HG02678 (cell line): ENCODE measurements at regions not wholly inside any gene's neighbourhood (a gene's known extent, or its start where the extent isn't known, plus 50 kb on each side); places are given as distances from the start of the nearest gene placed in this dataset.

ENCODE experiments used
- ATAC-seq: cut with Tn5 transposase; IDR thresholded peaks from one replicate; pipeline ENCODE4 v1.9.1; 2021; ENCODE audit warnings: mild to moderate bottlenecking, moderate library complexity; ENCODE audit not compliant: unreplicated experiment

DNA sequence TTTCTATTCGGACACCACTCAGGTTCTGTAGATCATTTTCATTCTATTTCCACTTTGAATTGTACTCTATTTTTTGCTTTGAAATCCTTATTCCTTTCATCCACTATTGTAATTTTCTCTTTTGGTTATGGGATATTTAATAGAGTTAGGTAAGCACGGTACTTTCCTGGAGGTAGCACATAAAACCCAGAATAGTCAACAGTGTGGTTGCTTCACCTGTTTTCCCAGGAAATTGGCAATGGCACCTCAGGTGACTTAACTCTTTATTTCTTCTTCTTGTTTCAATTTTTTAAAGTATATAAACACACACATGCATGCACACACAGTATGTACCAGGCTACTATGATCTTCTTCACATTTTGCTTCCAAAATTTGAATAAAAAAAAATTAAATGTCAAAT lies 682.0 kb upstream of the TMEFF2 start:
- no peak for ATAC-seq

DNA sequence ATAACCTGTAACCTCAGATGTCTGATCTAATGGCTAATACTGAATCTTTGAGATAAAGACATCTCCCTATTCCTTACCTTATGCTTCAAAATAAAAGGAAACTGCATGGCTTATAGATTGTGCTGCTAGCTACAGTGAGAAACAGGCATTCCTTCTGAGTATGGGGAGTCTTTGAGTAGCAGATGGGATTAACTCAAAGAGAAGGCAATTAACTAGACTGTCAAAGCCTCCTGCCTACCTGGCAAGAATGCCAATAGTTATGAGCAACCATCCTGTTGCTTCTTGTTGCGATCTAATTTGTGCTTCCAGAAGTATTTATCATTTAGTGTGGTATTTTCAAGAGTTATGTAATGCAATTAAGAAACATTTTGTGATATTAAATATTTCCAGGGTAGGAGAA lies 660.0 kb upstream of the TMEFF2 start:
- no peak for ATAC-seq

DNA sequence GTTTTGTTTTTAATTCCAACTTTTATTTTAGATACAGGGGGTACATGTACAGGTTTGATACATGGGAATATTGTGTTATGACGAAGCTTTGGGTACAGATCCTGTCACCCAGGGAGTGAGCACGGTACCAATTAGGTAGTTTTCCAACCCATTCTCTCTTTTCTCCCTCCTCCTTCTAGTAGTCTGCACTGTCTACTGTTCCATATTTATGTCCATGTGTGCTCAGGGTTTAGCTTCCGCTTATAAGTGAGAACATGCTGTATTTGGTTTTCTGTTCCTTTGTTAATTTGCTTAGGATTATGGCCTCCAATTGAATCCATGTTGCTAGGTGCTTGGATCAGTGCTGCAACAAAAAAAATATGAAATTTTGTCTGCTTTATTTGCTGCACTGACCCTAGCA lies 659.3 kb upstream of the TMEFF2 start:
- no peak for ATAC-seq

DNA sequence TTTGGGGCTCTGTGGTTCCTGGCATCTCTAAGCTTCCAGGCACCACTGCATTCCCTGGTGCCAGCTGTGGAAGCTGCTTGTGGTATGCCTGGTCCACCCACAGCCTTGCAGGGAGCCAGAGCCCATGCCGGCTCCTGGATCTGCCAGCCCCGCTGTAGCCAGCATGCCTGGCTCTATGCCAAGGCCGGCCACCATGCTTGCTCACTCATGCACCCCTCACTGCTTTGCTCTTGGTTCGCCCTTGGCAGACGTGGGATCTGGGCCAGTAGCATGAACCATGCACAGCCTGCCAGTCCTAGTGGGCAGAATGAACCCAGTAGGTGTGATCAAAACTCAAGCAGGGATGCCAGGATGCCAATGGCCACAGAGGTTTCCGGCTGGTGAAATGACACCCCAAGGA lies 634.2 kb upstream of the TMEFF2 start:
- ATAC-seq = no peak

DNA sequence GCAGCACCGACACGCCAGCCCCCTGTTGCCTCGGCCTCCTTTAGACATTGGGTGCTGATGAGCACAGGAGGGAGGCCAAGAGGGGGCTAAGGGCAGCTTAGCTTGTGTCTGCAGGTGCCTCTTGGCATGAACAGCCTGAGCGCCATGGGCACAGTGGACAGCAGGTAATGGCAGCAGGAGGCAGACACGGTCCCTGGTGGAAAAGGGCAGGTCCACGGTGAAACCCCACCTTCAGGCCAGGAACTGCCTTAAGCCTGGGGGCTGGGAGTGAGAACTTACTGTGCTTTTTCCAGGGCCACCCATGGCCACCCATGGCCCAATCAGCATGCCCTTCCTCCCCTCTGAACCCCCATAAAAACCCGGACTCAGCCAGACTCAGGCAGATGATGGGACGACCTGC lies 633.4 kb upstream of the TMEFF2 start:
- ATAC-seq = no peak

DNA sequence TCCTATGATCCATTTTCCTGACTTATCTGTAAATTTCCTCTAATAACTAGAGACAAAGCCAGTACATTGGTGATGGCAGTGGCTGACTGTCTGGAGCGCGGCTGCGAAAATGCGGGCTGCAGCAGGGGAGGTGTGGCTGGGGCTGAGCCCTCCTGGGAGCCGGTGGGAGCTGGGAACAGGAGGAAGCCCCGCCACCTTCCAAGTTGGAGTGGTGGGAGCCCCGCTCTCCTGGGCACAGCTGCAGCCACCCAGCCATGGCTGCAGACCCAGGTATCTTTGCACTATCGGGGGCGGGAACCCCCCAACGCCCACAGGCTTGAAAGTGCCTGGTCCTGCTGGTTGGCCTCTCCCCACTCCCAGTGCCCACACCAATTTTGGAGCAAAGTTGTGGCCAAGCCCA lies 633.0 kb upstream of the TMEFF2 start:
- ATAC-seq = no peak

DNA sequence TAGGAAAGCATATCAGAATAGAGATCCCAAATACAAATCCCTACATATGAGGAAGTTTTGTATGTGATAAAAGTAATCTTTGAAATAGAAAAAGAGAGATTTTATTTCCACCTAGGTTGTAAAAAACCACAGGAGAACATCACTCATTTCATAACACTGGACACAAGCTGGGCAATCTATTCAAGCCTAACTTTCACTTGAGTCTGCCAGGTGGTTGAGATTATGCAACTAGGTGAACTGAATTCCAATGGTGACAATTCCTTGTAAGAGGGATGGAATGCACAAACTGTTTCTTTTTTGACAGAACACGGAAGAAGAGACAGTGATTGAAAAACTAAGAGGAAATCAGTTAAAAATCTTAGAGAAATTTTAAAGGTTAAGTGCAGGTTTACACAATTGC lies 619.6 kb upstream of the TMEFF2 start:
- no peak for ATAC-seq

DNA sequence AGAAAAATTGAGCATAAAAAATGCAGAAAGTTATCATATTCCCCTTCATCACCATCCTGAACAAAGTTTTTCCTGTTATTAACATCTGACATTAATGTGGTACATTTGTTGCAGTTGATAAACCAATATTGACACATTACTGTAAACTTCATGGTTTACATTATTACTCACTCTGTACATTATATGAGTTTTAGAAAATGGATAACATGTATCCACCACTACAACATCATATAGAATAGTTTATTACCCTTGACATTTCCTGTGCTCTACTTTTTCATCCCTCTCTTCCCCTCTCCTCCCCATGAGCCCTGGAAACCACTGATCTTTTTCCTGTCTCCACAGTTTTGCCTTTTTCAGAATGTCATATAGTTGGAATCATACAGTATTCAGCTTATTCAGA lies 618.6 kb upstream of the TMEFF2 start:
- no peak for ATAC-seq

DNA sequence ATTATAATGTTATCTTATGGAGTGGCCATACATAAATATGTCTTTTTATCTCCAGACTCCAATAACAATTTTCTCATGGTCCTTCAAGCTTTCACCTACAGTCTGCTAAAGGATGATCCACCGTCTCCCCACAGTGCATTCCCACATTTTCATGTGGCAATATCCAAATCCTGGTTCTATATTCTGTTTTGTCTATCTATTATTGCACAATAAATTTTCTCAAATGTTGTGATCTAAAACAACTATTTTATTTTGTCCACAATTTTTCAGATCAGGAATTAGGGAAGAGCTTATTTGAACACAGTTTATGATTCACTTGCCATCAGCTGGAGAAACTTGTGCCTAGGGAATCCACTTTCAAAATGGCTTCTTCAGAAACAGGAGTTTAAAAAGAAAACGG lies 614.4 kb upstream of the TMEFF2 start:
- ATAC-seq = no peak

DNA sequence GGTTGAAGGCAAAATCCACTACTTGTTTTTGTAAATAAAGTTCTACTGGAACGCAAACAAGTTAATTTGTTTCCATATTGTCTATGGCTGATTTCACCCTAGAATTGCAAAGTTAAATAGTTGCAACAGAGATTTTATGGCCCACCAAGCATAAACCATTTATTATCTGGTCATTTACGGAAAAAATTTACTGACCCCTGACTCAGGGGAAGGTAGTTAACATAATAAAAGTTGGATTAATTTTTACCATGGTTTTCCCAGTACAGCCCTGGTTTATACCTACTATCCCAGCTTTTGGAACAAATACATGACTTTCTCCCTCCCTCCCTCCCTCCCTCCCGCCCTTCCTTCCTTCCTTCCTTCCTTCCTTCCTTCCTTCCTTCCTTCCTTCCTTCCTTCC lies 588.9 kb upstream of the TMEFF2 start:
- no peak for ATAC-seq

DNA sequence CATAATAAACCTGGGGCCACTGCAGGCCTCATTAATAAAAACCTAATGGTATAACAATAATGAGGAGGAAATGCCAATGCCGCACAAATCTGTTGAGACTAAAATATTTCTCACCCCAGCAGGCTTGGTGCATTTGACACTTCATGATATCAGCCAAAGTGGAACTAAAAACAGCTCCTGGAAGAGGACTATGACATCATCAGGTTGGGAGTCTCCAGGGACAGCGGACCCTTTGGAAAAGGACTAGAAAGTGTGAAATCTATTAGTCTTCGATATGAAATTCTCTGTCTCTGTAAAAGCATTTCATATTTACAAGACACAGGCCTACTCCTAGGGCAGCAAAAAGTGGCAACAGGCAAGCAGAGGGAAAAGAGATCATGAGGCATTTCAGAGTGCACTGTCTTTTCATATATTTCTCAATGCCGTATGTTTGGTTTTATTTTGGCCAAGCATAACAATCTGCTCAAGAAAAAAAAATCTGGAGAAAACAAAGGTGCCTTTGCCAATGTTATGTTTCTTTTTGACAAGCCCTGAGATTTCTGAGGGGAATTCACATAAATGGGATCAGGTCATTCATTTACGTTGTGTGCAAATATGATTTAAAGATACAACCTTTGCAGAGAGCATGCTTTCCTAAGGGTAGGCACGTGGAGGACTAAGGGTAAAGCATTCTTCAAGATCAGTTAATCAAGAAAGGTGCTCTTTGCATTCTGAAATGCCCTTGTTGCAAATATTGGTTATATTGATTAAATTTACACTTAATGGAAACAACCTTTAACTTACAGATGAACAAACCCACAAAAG lies 580.9 kb upstream of the TMEFF2 start:
- no peak for ATAC-seq

DNA sequence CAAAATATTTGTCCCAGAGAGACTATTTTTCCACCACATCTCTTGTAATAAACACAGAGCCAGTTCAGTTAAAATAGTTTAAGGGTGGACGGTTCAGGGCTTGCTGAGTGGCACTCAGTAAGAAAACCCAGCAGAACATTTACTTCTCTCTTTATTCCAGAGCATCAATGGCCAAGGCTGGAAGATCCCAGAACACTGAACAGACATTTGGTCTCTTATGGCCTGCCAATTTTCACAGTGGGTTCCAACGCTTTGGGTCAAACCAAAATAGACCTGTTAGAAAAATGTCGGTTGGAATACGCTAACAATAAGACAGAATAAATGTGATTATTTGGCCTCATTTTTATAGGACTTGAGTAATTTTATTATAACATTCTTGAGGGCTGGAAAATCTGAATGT lies 580.3 kb upstream of the TMEFF2 start:
- no peak for ATAC-seq

DNA sequence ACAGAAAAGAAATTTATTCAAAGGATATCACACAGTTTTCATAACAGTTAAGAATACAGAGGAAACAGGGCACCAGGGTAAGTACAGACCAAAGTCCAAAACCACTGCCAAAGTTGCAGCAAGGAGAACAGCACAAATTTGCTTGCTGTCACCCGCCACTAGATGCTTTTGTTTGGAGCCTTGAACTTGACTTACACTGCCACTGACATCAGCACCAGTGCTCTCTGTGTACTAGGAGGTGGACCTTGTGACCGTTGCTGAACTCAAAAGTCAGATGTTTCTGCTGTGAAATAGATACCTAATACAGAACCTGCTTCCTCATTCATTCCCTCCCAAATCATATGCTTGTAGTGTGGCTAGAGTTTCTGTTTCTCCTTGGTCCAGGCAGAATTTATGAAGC lies 578.3 kb upstream of the TMEFF2 start:
- no peak for ATAC-seq

DNA sequence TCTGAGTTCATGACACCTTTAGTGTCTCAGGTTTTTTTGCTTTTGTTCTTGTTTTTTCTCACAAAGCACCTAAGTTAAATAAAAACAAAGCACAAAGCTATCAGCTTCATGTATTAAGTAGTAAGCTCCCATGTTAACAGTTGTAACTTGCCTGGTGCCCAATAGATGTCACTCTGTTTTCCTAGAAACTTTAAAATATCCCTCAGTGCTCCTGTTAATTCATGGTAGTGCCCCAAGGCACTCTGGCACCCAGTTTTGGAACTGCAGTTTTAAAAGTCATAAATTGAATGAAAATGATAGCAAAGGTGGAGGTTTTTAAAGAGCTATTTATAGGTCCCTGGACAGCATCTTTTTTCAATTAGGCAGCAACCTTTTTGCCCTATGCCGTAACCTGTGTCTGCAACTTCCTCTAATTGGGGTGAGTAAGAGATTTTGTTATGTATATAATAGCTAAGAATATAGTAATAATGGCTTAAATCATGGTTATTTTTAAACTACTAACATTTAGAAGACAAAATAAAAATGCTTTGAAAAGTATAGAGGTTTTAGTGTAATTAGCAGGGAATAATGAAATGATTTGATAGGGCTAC lies 555.0 kb upstream of the TMEFF2 start:
- ATAC-seq = no peak

DNA sequence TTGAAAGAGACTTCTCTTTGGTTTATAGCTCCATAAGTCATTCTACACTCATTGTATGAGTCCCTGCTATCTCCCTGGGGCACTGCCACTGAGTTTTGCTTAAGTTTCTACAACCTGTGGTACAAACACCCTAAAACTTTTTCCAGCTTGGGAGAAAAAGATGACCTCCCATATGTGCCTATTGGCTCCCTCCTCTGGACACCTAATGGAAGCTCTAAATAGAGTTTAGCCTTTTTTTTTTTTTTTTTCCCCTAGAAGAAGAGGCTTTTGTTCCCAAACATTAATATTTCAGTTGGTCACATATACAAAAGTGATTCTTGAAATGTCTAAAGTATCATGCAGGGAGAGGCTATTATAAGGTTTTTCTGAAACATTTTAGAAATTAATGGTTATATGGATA lies 547.2 kb upstream of the TMEFF2 start:
- no peak for ATAC-seq

DNA sequence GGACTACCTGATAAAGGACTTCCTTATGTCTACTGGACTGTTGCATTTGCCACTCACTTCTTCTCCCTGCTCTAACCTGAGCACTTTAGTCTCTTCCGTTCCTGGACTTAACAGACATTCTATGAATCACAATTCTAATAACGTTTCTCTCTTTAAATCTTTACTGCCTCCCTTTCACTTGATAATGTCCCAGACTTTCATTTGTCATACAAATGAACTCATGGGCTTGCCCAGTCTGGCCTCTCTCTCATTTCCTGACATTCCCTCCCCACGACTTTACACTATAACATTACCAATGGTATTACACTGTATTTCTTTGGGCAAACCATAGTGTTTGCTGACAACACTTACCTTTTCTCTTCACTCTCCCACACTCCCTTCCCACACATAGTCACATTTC lies 540.7 kb upstream of the TMEFF2 start:
- ATAC-seq = no peak

DNA sequence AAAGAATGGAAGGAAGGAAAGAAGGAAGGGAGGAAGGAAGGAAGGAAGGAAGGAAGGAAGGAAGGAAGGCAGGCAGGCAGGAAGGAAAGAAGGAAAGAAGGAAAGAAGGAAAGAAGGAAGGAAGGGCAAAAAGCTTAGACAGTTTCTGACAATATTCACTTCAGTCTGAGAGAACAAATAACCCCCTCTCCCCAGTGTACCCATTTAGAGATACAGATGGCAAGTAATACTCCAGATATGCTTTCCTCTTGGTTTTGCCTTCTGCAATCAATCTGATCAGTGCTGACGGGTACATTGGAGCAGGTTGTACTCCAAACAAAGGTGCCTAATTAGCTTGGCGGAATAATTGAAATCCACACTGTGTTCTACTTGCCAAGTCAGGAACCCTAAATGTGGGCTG lies 534.6 kb upstream of the TMEFF2 start:
- no peak for ATAC-seq

DNA sequence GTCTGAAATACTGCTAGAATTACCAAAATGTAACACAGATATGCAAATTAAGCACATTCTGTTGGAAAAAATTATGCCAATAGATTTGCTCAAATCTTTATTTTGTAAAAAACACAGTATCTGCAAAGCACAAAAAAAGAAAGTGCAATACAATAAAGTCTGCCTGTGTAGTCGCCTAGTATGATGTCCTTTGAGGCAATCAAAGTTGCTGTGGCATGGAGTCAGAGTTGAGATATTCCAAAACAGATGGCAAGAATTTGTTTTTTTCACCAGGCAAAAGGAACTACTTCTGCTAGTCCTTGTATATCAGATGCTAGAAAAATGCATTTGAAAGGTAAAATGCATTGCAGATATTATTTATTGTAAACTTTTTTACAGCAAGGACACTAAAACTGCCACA lies 531.3 kb upstream of the TMEFF2 start:
- ATAC-seq = no peak

DNA sequence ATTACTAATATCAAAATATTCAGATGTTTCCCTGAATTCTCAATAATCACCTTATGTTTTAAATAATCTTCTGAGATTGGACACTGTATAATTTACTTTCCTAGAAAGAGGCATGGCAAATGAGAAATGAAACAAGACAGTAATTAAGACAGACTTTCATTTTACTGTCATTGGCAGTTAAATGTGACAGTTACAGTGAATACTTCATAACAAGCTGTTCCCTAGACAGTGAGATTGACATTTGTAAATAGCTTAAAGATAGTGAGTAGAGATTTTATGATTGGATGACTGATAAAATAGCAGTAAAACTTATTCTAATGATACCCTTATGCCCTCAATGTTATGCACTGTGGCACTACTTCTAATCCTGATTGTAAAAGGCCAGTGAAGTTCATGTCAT lies 524.9 kb upstream of the TMEFF2 start:
- no peak for ATAC-seq

DNA sequence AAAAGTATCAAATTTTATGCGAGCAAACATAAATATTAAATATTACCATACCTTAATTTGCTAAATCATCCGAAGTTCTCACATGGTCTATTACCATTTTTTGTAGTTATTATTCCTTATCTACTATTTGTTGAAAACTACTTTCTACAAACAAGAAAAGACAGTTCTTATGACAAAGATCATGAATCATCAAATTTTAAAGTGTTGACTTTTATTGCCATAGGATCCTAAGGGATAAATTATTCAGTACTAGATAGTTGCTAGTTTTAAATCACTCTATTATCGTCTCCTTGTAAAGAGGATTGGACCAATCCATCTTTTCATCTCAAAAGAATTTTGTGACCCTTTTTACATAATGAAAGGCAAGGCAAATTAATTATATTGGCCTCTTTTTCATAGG lies 523.6 kb upstream of the TMEFF2 start:
- ATAC-seq = no peak

DNA sequence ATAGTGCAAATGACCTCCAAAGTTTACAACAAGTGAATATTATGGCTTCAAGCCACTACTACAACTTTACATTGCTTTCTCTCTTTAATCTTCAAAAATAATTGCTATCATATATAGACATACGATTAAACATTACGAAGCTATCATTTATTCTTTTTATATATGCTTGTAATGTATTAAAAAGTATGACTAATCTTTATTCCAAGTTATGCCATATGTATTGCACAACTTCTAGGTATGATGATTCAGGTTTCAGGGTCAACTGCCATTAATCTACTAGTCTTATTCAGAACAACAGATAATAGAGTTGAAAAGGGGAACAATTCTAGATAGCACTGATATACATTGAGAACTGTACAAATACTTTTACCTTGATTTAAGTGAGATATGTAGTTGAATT lies 506.2 kb upstream of the TMEFF2 start:
- no peak for ATAC-seq

DNA sequence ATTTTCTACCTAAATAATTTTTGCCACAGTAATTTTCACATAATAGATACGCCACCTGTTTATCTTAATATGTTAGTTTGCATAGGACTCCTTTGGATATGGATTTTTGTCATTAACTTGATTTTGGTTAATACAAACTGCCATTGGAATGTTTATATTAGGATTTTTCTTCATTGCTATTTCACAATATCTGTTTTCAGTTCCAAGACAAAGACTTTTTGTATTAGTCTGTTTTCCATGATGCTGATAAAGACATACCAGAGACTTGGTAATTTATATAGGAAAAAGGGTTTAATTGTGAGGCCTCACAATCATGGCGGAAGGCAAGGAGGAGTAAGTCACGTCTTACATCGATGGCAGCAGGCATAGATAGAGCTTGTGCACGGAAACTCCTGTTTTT lies 503.1 kb upstream of the TMEFF2 start:
- no peak for ATAC-seq

DNA sequence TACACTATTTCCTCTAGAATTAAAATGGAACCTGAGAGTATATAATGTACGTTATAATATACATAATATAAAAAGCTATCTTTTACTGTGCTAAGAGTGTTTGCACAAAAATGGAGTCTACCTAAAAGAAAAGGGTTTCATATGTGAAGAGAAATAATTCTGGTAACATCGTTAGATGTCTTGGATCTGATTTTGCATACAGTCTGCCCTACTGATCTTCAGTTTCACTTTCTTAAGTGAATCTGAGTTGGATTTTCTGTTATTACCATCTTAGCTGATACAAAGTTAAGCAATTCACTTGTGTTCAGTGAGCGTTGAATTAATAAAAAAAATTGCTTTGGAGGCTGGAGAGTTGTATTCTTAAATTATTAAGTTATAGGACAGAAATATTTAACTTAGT lies 502.1 kb upstream of the TMEFF2 start:
- no peak for ATAC-seq
